IMR-90 (cell line): ENCODE measurements at regions not wholly inside any gene's neighbourhood (a gene's known extent, or its start where the extent isn't known, plus 50 kb on each side); places are given as distances from the start of the nearest gene placed in this dataset.

Source experiments
- ATAC-seq: fragments of 200-7000 bp; cut with Tn5 transposase; 2 replicates; pipeline ENCODE4 v1.9.1; 2020; ENCODE audit warnings: low read depth, mild to moderate bottlenecking, moderate library complexity
- BruUV-seq: library from RNA; stranded (reverse); fragments of 400-500 nt; replicated peaks from 2 replicates; lab custom pipeline; 2021; lab: Mats Ljungman, UMichigan
- CTCF ChIA-PET: fragments of 300-600 bp; formaldehyde crosslinking; extraction: SDS; loops from one replicate; lab custom pipeline; 2021; ENCODE audit warnings: antibody characterized with exemption; lab: Yijun Ruan, JAX
- POLR2A ChIA-PET: fragments of 300-600 bp; sonication (Branson Sonifier 250); formaldehyde crosslinking; loops from one replicate; lab custom pipeline; 2022; ENCODE audit warnings: antibody characterized with exemption; ENCODE audit not compliant: unreplicated experiment; lab: Charles Lee
- DNase-seq: peaks from one replicate; pipeline ENCODE4 v3.0.0; 2013
- H2AFZ ChIP-seq: replicated peaks from 2 replicates; pipeline ENCODE3; 2013; ENCODE audit warnings: low read length, mild to moderate bottlenecking; ENCODE audit not compliant: poor library complexity
- H2AK5ac ChIP-seq: 2 replicates; pipeline ENCODE4 v1.6.1; 2013; ENCODE audit warnings: low read depth, low read length, inconsistent platforms
- H2AK9ac ChIP-seq: replicated peaks from 2 replicates; pipeline ENCODE3; 2013; ENCODE audit warnings: mild to moderate bottlenecking, low read depth, low read length, moderate library complexity; ENCODE audit not compliant: poor library complexity
- H2BK120ac ChIP-seq: 2 replicates; pipeline ENCODE4 v1.6.1; 2013; ENCODE audit warnings: low read depth, low read length, inconsistent platforms
- H2BK15ac ChIP-seq: 3 replicates; pipeline ENCODE4 v1.6.1; 2013; ENCODE audit warnings: low read depth, low read length, inconsistent platforms
- H2BK20ac ChIP-seq: 2 replicates; pipeline ENCODE4 v1.6.1; 2013; ENCODE audit warnings: low read depth, mild to moderate bottlenecking, inconsistent platforms, low read length, moderate library complexity
- H2BK5ac ChIP-seq: 2 replicates; pipeline ENCODE4 v1.6.1; 2013; ENCODE audit warnings: mild to moderate bottlenecking, low read depth, low read length, inconsistent platforms; ENCODE audit not compliant: poor library complexity, severe bottlenecking
- H3K14ac ChIP-seq: replicated peaks from 2 replicates; pipeline ENCODE4 v1.6.1; 2013; ENCODE audit warnings: low read depth, low read length, inconsistent platforms
- H3K18ac ChIP-seq: 2 replicates; pipeline ENCODE4 v1.6.1; 2013; ENCODE audit warnings: low read depth, low read length, control low read depth
- H3K23ac ChIP-seq: 2 replicates; pipeline ENCODE4 v1.6.1; 2013; ENCODE audit warnings: low read depth, low read length, inconsistent platforms
- H3K27ac ChIP-seq: 2 replicates; pipeline ENCODE4 v1.5.1; 2013; ENCODE audit warnings: mild to moderate bottlenecking, control low read depth, low read length; ENCODE audit not compliant: insufficient read depth
- H3K27me3 ChIP-seq: 2 replicates; pipeline ENCODE4 v1.6.1; 2013; ENCODE audit warnings: low read length; ENCODE audit not compliant: control insufficient read depth, insufficient read depth
- H3K36me3 ChIP-seq: 2 replicates; pipeline ENCODE4 v1.6.1; 2013; ENCODE audit warnings: low read length, mixed read lengths; ENCODE audit not compliant: control insufficient read depth, insufficient read depth
- H3K4ac ChIP-seq: 2 replicates; pipeline ENCODE4 v1.6.1; 2013; ENCODE audit warnings: low read depth, low read length, inconsistent platforms
- H3K4me1 ChIP-seq: 2 replicates; pipeline ENCODE4 v1.6.1; 2013; ENCODE audit warnings: low read length, mixed read lengths; ENCODE audit not compliant: control insufficient read depth, insufficient read depth
- H3K4me2 ChIP-seq: 2 replicates; pipeline ENCODE4 v1.6.1; 2013; ENCODE audit warnings: low read depth, mild to moderate bottlenecking, control low read depth, low read length, moderate library complexity
- H3K4me3 ChIP-seq: 2 replicates; pipeline ENCODE4 v1.5.1; 2013; ENCODE audit warnings: low read depth, mild to moderate bottlenecking, control low read depth, low read length, moderate library complexity; ENCODE audit not compliant: insufficient read depth
- H3K56ac ChIP-seq: 2 replicates; pipeline ENCODE4 v1.6.1; 2013; ENCODE audit warnings: low read length, inconsistent platforms; ENCODE audit not compliant: insufficient read depth; ENCODE audit errors: extremely low read depth
- H3K79me1 ChIP-seq, 2 experiments: 2 replicates each; pipeline ENCODE4 v1.6.1; 2013; ENCODE audit warnings: low read length in 2 of 2, inconsistent platforms in 1 of 2, low read depth in 1 of 2
- H3K9ac ChIP-seq: 2 replicates; pipeline ENCODE4 v1.6.1; 2013; ENCODE audit warnings: low read depth, low read length, control low read depth
- H3K9me1 ChIP-seq: 2 replicates; pipeline ENCODE4 v1.6.1; 2013; ENCODE audit warnings: low read length, inconsistent platforms; ENCODE audit not compliant: insufficient read depth
- H3K9me3 ChIP-seq: 2 replicates; pipeline ENCODE4 v1.6.1; 2013; ENCODE audit warnings: low read length; ENCODE audit not compliant: control insufficient read depth, insufficient read depth
- H4K20me1 ChIP-seq: 2 replicates; pipeline ENCODE4 v1.6.1; 2013; ENCODE audit warnings: low read length, inconsistent platforms; ENCODE audit not compliant: insufficient read depth
- H4K5ac ChIP-seq: 2 replicates; pipeline ENCODE4 v1.6.1; 2013; ENCODE audit warnings: mild to moderate bottlenecking, low read depth, low read length, control low read depth
- H4K8ac ChIP-seq, 2 experiments: 2 replicates each; pipeline ENCODE4 v1.6.1; 2013; ENCODE audit warnings: low read depth in 2 of 2, low read length in 2 of 2, control low read depth in 1 of 2, inconsistent platforms in 1 of 2
- H4K91ac ChIP-seq: 2 replicates; pipeline ENCODE4 v1.6.1; 2013; ENCODE audit warnings: low read depth, low read length, inconsistent platforms; ENCODE audit not compliant: insufficient read depth
- FOS ChIP-seq: fragments of 150-350 bp; IDR thresholded peaks from 2 replicates; pipeline ENCODE4 v1.6.1; 2016; ENCODE audit warnings: low read depth, low read length
- MAFK ChIP-seq: IDR thresholded peaks from 2 replicates; pipeline ENCODE4 v1.6.1; 2012; ENCODE audit warnings: low read depth, low read length, improper control_type of control experiment
- NFE2L2 ChIP-seq: fragments of 150-350 bp; IDR thresholded peaks from 2 replicates; pipeline ENCODE4 v1.6.1; 2016; ENCODE audit warnings: low read depth, mild to moderate bottlenecking, low read length
- WGBS, 2 experiments: methylation state at CpG; one replicate each; pipeline versions ENCODE4 v1.1.5 to v1.1.7; 2013; ENCODE audit warnings: missing lambda C conversion rate in 2 of 2; ENCODE audit not compliant: insufficient read length in 1 of 2; ENCODE audit errors: extremely low coverage in 2 of 2; 5-methylcytosine and 5-hydroxymethylcytosine counted together
- dilution Hi-C: fragments of 300-500 bp; cut with HindIII; formaldehyde crosslinking; loops from one replicate; pipeline ENCODE4 v1.14.3; 2018; ENCODE audit warnings: low sequenced_read_pairs; ENCODE audit not compliant: unreplicated experiment
- in situ Hi-C: fragments of 300-500 bp; cut with MboI; formaldehyde crosslinking; loops from 3 replicates; pipeline ENCODE4 v1.14.3; 2019; ENCODE audit warnings: low sequenced_read_pairs, inconsistent platforms, mixed read lengths
- intact Hi-C: fragments of 100-400 bp; cut with micrococcal nuclease; formaldehyde crosslinking; loops from 2 replicates; pipeline ENCODE4 v1.10.0; 2022

DNA sequence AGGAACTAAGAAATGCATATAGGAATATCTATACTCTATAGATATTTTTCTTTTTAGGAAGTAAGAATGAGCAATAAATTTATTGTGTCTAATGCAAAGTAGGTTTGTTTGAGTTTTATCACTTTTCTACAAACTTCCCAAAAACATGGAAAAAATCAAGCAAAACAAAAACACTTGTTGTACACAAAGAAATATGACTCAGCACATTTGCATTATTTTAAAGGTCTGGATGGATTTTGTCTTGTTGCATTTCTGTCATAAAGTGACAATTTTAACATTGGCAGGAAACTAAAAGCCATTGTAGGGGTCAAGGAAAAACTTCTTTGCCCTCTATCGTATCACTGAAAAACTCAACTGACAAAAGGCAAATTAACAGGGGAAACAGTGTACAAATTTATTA, 267.2 kb downstream of the PYDC2 start:
- Histone ChIP-seq H3K9ac (no peak overlapping the region), H3K4me3 (no peak overlapping the region), H3K27ac (no peak overlapping the region), H2BK120ac (no peak overlapping the region), H3K36me3 (no peaks in the 10 kb centered on the region), H4K8ac (no peak overlapping the region), H2BK15ac (no peak overlapping the region), H3K4me2 (no peak overlapping the region), H3K9me1 (no peaks in the 10 kb centered on the region), H2AK9ac (no peak overlapping the region), H3K4me1 (no peaks in the 10 kb centered on the region), H4K5ac (no peak overlapping the region), H3K56ac (no peak overlapping the region), H2AK5ac (no peak overlapping the region), H3K23ac (no peak overlapping the region), H3K79me1 (no peaks in the 10 kb centered on the region), H3K18ac (no peak overlapping the region), H3K27me3 (no peaks in the 10 kb centered on the region), H2AFZ (no peak overlapping the region), H4K91ac (no peak overlapping the region), H4K20me1 (no peaks in the 10 kb centered on the region), H3K9me3 (no peaks in the 10 kb centered on the region; the same call in 1 of the 2 replicates), H2BK5ac (no peak overlapping the region), H3K4ac (no peak overlapping the region), H2BK20ac (no peak overlapping the region), H3K14ac (no peak overlapping the region)
- POLR2A ChIA-PET: no interaction called here
- no CpG with 5 or more reads among the region's 1 CpG for WGBS, 2 experiments
- ATAC-seq (no peak), DNase-seq (no peak)
- TF ChIP-seq FOS (no peak), NFE2L2 (peak; percentile 89), MAFK (peak; percentile 73)
- in situ Hi-C loops (no loop called here), dilution Hi-C loops (no loop called here), intact Hi-C loops (no loop called here)
- CTCF ChIA-PET: no interaction called here
- BruUV-seq: no TSS peak
